ENCODE measurements at regions not wholly inside any gene's neighbourhood (a gene's known extent, or its start where the extent isn't known, plus 50 kb on each side); places are given as distances from the start of the nearest gene placed in this dataset.

- no peak for TF ChIP-seq SUZ12 (IDR thresholded peaks at IDR 0.05)
- no peak for TF ChIP-seq ELF4 (IDR thresholded peaks at IDR 0.05)
- no peak for TF ChIP-seq SP1 (IDR thresholded peaks at IDR 0.05)
- no peak for TF ChIP-seq NFRKB (IDR thresholded peaks at IDR 0.05)
- TF ChIP-seq FOXA1 (IDR thresholded peaks at IDR 0.05), result no peak
- no peak for TF ChIP-seq CTBP1 (IDR thresholded peaks at IDR 0.05; ENCODE audit: borderline replicate concordance)
- TF ChIP-seq FOXK2 (IDR thresholded peaks at IDR 0.05), result no peak
- no peak for TF ChIP-seq BHLHE40 (IDR thresholded peaks at IDR 0.05; ENCODE audit: borderline replicate concordance)
- TF ChIP-seq L3MBTL2 (conservative IDR thresholded peaks at IDR 0.05), result no peak
- no peak for TF ChIP-seq ARNT (IDR thresholded peaks at IDR 0.05)
- TF ChIP-seq TARDBP (IDR thresholded peaks at IDR 0.05), result no peak
- no peak for TF ChIP-seq PKNOX1 (IDR thresholded peaks at IDR 0.05)
Measured at GRCh38 chr18:55128437-55128836, 169.2 kb upstream of the CCDC68 start.
